Right renal pelvis (tissue), 4 donors: ENCODE measurements at regions not wholly inside any gene's neighbourhood (a gene's known extent, or its start where the extent isn't known, plus 50 kb on each side); places are given as distances from the start of the nearest gene placed in this dataset.
"Not testable (repeated sequence)": the region's sequence is repeated elsewhere in the genome, so short reads cannot be mapped to it uniquely, and the experiment has no call there.

ENCODE experiments used
- DNase-seq, 4 donors: peaks; one replicate each; pipeline ENCODE4 v3.0.0-alpha.2; 2013; ENCODE audit warnings: low read depth in 4 of 4, low spot score in 3 of 4, missing footprints in 1 of 4

- DNase-seq, result no peak
These were observed 183.6 kb upstream of the EDNRB start for GRCh38 chr13:78102121-78102677.

- DNase-seq, result no peak
These were observed 181.9 kb upstream of the EDNRB start for GRCh38 chr13:78100486-78100885.

GRCh38 chr13:78098249-78098648, 179.6 kb upstream of the EDNRB start:
- DNase-seq, result no peak

GRCh38 chr13:78096221-78096620, 177.6 kb upstream of the EDNRB start:
- no peak for DNase-seq

- DNase-seq, result no peak
These were observed 169.5 kb upstream of the EDNRB start for GRCh38 chr13:78087966-78088678.

GRCh38 chr13:78085434-78086225, 167.0 kb upstream of the EDNRB start:
- DNase-seq, result no peak

GRCh38 chr13:78084401-78084800, 165.8 kb upstream of the EDNRB start:
- no peak for DNase-seq

GRCh38 chr13:78078168-78078567, 159.5 kb upstream of the EDNRB start:
- DNase-seq, result no peak

- no peak for DNase-seq
These were observed 148.7 kb upstream of the EDNRB start for GRCh38 chr13:78067290-78067689.

- no peak for DNase-seq
These were observed 146.5 kb upstream of the EDNRB start for GRCh38 chr13:78065141-78065540.

GRCh38 chr13:78061806-78062205, 143.2 kb upstream of the EDNRB start:
- no peak for DNase-seq

GRCh38 chr13:78060966-78061365, 142.3 kb upstream of the EDNRB start:
- DNase-seq, result no peak

GRCh38 chr13:78056865-78057264, 138.2 kb upstream of the EDNRB start:
- DNase-seq, result not testable (repeated sequence)

- no peak for DNase-seq
These were observed 135.5 kb upstream of the EDNRB start for GRCh38 chr13:78054157-78054556.

- no peak for DNase-seq
These were observed 128.5 kb upstream of the EDNRB start for GRCh38 chr13:78047151-78047550.

- no peak for DNase-seq
These were observed 127.7 kb upstream of the EDNRB start for GRCh38 chr13:78046331-78046730.

- DNase-seq, result no peak
These were observed 127.3 kb upstream of the EDNRB start for GRCh38 chr13:78045916-78046315.

GRCh38 chr13:78041366-78041765, 122.7 kb upstream of the EDNRB start:
- DNase-seq, result not testable (repeated sequence)

- DNase-seq, result no peak
These were observed 121.7 kb upstream of the EDNRB start for GRCh38 chr13:78040205-78040830.

GRCh38 chr13:78036841-78037240, 118.2 kb upstream of the EDNRB start:
- no peak for DNase-seq

GRCh38 chr13:78035500-78035899, 116.9 kb upstream of the EDNRB start:
- no peak for DNase-seq
